Mammary epithelial cell (primary cell): ENCODE measurements at regions not wholly inside any gene's neighbourhood (a gene's known extent, or its start where the extent isn't known, plus 50 kb on each side); places are given as distances from the start of the nearest gene placed in this dataset.

ENCODE experiments used
- CTCF ChIP-seq, 2 donors: IDR thresholded peaks in 1 of 2; conservative IDR thresholded peaks in 1 of 2; 2 replicates each; pipeline ENCODE4 v1.5.1; 2011 to 2012; ENCODE audit warnings: inconsistent platforms in 2 of 2, low read length in 2 of 2, mild to moderate bottlenecking in 2 of 2, control low read depth in 1 of 2, low read depth in 1 of 2; ENCODE audit not compliant: insufficient read depth in 1 of 2; ENCODE audit errors: extremely low read depth in 1 of 2
- EZH2 ChIP-seq: IDR thresholded peaks from 2 replicates; pipeline ENCODE4 v1.6.1; 2012; ENCODE audit warnings: low read length, inconsistent platforms, borderline replicate concordance

DNA sequence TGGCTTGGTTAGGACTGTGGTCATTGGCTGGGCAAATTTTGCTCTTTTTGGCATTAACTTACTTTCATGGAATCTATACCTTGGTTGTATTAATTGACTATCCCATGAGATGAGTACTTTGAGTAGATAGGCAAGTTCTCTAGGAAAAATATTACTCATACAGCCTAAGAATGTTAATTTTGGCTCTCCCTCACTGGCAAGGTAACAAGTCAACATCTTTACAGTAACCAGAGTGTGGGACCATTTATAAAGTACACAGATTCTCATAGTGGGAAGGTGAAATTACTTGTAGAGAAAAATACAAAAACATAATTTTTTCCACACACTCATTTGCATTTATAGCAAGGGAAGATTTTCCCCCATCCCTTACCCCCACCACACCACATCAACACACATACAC lies 154.6 kb upstream of the ZNF608 start:
- TF ChIP-seq CTCF (conservative IDR thresholded peaks at IDR 0.05 in 1 of 2, IDR thresholded peaks at IDR 0.05 in 1 of 2; ENCODE audit: extremely low read depth in 1 of 2, insufficient read depth in 1 of 2, low read depth in 1 of 2, low read length in 2 of 2) (no peak), EZH2 (no peak)
